Large intestine (tissue), 3 donors: ENCODE measurements at regions not wholly inside any gene's neighbourhood (a gene's known extent, or its start where the extent isn't known, plus 50 kb on each side); places are given as distances from the start of the nearest gene placed in this dataset.
A peak's percentile ranks its signal among the peaks of the same experiment; 100 is the strongest.

Experiments used
- DNase-seq, 2 donors: peaks; one replicate each; pipeline versions ENCODE4 v3.0.0 to v3.0.0-alpha.2; 2013
- H3K27ac ChIP-seq: one replicate; pipeline ENCODE4 v1.5.1; 2013; ENCODE audit warnings: low read length
- H3K27me3 ChIP-seq: 2 replicates; pipeline ENCODE4 v1.6.1; 2013; ENCODE audit warnings: low read length; ENCODE audit not compliant: control insufficient read depth, insufficient read depth
- H3K36me3 ChIP-seq: 2 replicates; pipeline ENCODE4 v1.6.1; 2013; ENCODE audit warnings: low read length; ENCODE audit not compliant: control insufficient read depth, insufficient read depth
- H3K4me1 ChIP-seq: one replicate; pipeline ENCODE4 v1.6.1; 2013; ENCODE audit warnings: low read length; ENCODE audit not compliant: control insufficient read depth, insufficient read depth
- H3K4me3 ChIP-seq: one replicate; pipeline ENCODE4 v1.5.1; 2013; ENCODE audit warnings: low read length
- H3K9me3 ChIP-seq: one replicate; pipeline ENCODE4 v1.6.1; 2013; ENCODE audit warnings: mild to moderate bottlenecking, low read depth, low read length, moderate library complexity; ENCODE audit not compliant: control insufficient read depth
- WGBS: methylation state at CpG from one replicate; pipeline ENCODE4 v1.1.5; 2013; ENCODE audit warnings: low lambda C conversion rate; ENCODE audit not compliant: insufficient coverage; 5-methylcytosine and 5-hydroxymethylcytosine counted together

DNA sequence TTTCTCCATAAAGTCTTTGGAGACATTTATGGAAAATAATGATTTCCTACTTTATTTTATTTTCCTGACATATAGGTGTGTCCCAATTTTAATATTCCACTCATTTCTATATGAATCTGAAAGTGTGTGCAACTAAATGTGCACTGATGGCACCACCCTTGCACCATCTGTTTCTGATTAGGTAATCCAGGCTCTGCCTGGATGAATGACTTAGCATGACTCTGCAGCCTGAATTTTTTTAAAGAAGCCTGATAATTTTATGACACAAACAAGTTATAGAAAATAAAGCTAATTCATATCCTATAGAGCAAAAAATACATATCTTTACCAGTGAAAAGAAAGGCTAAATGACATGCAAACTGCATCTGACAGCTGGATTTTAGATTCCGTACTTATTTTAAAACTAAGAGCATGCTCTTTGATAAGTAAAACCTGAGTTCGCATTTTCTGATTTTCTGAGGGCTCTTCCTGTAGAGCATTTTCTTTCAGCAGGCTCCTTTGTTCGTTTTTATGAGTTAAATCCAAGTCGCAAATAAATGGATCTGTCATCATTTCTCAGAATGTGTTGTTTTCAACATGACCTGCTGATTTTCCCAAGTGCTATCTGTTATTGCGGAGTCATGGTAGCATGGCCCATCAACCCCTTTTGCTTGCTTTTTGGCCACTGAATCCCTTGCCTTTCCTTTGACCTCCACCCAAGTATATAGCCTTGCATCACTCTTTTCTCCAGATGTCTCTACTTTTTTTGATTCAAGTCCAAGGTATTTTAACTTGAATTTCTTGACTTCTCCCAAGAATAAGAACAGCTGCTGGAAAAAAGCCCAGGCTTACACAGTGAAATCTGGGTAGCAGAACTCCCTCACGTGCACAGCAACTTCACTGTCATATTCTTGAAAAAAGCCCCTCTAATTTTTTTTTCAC, 52.8 kb upstream of the LYPLAL1 start:
- WGBS, result 83% methylated on average over 1 of the region's 6 CpGs
- no peaks in the 10 kb centered on the region for H3K9me3 ChIP-seq
- H3K4me3 ChIP-seq, result no peak overlapping the region
- no peaks in the 10 kb centered on the region for H3K36me3 ChIP-seq
- DNase-seq, result peak; percentile 2 to 6
- H3K4me1 ChIP-seq, result no peaks in the 10 kb centered on the region
- H3K27ac ChIP-seq, result no peak overlapping the region
- H3K27me3 ChIP-seq, result no peaks in the 10 kb centered on the region

DNA sequence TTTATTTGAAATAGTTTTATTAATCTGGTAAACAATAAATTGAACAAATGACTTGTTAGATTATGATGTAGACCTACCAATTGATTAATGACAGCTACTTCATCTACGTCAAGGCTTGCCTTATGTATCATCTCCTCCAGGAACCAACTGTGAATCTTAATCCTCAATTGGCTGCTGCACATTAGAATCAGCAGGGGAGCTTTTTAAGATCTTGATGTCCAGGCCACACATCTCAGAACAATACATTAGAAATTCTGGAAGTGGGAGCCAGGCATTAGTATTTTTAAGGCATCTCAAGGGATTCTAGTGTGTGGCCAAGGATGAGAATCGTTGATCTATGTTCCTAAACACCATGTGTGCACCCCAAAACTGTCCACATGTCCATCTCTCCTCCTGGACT, 52.0 kb upstream of the LYPLAL1 start:
- WGBS, result no CpG with 5 or more reads among the region's 2 CpGs
- H3K27ac ChIP-seq, result no peak overlapping the region
- no peak for DNase-seq
- H3K27me3 ChIP-seq, result no peaks in the 10 kb centered on the region
- no peaks in the 10 kb centered on the region for H3K36me3 ChIP-seq
- no peaks in the 10 kb centered on the region for H3K9me3 ChIP-seq
- H3K4me3 ChIP-seq, result no peak overlapping the region
- no peaks in the 10 kb centered on the region for H3K4me1 ChIP-seq

DNA sequence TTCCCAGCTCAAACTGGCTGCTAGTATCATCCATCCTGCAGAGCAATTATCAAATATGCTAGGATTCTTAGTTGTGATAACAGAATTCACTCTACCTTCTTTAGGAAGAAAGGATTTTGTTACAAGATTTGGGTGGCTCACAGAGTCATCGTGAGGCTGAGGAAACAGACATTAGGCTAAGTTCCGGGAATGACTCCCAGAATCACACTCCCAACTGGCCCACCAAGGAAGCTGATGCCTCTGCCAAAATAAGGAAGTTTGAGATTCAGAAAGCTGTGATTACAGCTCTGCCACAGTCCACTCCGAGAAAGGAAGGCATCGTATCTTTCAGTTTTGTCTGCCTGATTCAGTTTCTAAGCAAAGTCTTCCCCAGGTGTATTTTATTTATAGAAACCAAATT, 50.6 kb upstream of the LYPLAL1 start:
- Histone ChIP-seq H3K36me3 (no peaks in the 10 kb centered on the region), H3K9me3 (no peaks in the 10 kb centered on the region), H3K27me3 (no peaks in the 10 kb centered on the region), H3K27ac (no peak overlapping the region), H3K4me3 (no peak overlapping the region), H3K4me1 (no peaks in the 10 kb centered on the region)
- DNase-seq, result no peak
- no CpG with 5 or more reads among the region's 4 CpGs for whole genome bisulfite sequencing
